HUDEP-2 (cell line): ENCODE measurements at regions not wholly inside any gene's neighbourhood (a gene's known extent, or its start where the extent isn't known, plus 50 kb on each side); places are given as distances from the start of the nearest gene placed in this dataset.

ENCODE experiments used
- DNase-seq, 76 experiments: peaks; one replicate each; lab custom pipeline; 2025; ENCODE audit not compliant: unreplicated experiment in 76 of 76; lab: John Stamatoyannopoulos, UW

DNA sequence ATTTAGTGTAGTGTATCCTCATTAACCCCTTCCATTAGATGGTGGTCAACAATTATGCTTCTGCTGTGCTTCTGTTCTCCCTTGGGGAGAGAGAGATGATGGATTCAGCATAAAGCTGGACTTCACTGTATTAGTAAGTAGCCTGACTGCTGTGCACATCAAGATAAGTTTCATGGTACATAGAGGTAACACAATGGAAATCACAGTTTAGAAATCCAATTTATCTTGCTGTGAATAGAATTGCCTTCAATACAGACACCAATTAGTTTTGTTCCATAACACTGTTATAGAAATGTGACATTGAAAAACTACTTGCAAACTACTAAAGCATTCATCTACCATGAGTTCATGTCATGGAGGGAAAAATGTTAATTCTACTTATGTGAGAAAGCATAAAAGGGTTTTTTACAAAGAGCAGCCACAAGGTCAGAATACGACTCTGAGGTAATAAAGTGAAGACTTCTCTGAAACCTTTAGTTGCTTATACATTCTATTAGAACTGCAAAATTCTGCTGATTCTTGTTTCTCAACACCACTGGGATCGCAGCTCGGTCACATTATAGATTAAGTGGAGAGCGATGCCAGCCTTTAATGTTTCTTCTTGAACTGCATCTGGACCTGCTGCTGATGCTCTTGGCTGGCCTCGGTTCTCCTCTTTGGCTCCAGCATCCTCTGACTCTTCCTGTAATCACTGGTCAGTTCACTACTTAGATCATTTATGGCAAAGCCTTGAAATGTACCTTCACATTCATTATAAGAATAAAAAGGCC lies 190.8 kb downstream of the ATP23 start:
- no peak for DNase-seq

DNA sequence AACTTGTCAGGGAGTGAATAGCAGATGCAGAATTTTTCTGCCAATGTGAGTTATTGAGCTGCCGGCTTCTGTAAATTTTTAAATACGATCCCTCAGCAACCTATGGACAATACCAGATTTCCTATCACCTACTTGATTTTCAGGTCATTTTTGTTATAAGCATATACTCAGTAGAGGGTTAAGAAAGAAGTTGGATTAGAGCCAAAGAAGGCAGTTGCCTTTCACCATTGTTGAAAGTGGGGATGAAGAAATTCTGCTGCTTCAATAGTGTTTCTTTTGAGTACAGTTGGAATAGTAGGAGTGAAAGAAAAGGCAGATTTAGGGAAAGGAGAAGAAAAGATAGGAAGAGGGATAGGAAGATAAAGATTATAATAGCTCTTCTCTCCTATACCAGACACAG lies 197.1 kb downstream of the ATP23 start:
- DNase-seq: no peak

DNA sequence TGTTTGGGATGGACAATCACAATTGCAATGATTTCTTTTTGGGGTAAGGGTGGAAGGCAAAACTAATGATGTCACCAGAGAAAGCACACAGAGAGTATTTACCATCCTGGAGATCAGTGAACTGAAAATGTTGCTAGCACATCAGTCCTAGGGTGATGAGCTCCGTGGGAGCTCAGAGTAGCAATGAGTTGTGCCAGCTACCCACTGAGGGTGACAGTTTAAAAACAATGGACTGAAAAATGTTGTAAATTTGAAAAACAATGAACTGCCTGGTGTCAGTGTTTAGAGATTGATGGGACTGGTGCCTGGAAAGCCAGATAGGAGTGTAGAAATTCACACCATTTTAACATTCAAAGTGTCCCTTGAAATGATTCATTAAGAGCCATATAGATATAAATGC lies 198.5 kb downstream of the ATP23 start:
- DNase-seq: no peak

DNA sequence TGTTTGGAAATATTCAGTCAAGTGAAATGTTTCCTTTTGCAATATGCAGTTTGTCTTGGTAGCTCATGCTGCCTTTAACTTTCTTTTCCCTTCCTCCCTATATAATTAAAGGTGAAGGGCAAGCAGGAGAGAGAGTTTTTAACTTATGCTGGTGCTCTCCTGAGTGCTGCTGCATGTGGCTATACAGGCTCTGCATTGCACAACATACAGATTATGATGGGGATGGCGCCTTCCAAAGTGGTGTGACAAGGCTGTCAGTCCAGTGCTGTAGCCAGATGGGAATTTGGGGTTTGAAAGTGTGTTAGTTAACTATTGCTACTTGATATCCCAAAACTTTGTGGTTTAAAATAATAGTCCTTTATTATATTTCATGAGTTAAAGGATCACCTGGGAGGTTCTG lies 199.0 kb downstream of the ATP23 start:
- DNase-seq: no peak

DNA sequence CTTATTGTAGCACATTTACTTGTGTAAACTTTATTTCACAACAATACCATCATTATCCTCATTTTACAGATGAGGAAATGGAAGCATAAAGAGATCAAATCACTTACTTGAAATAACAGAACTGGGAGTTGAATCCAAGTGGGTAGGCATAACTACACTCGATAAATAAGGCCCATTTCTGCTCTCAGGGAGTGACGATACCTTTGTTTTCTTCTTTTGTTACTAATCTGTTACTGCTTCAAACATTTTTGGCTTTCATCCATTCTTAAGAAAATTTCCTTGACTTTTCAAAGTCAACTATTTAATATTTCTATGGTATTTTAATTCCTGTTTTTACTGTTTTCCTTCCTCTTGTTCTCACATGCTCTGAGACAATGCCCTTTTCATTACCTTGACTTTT lies 201.6 kb downstream of the ATP23 start:
- DNase-seq: no peak

DNA sequence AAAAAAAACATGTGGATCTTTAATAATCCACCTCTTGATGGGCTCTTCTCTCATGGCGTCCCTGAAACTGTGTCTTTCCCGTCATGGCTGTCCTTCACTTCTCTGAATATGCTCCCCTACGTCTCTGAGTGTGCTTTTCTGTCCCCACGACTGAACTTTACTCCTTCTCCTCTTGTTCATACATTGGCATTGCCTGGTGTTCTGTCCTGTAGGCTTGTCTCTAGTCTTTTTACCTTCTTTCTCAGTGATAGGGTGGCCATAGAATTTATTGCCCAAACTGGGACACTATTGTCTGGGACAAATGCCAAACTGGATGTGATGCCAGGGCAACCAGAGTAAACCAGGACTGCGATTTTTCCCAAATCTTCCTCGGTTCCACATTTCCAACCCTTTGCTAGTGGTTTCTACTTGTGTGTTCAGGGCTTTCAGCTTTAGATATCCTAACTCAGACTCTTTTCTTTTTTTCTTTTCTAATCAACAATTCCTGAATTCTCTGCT lies 202.2 kb downstream of the ATP23 start:
- no peak for DNase-seq

DNA sequence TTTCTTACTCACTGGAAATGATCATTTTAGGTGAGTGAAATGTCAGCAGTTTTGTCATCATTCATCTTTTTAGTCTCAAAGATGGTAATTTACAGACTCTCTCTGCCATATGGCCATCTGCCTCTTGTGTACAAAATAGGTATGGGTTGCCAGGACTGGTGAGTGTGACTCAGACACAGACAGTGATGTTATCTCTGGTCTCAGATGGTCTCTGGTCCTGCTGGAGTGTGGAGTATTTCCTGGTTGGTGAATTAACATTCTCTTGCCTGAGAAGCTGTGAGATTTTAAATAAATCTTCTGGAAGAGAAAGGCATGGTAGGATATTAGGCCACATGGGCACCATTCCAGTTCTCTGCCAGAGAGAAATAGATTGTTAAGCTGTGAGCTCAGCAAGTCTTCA lies 207.0 kb downstream of the ATP23 start:
- DNase-seq: peak in 21 of 76 experiments; percentile 0 to 35 (median 11)

DNA sequence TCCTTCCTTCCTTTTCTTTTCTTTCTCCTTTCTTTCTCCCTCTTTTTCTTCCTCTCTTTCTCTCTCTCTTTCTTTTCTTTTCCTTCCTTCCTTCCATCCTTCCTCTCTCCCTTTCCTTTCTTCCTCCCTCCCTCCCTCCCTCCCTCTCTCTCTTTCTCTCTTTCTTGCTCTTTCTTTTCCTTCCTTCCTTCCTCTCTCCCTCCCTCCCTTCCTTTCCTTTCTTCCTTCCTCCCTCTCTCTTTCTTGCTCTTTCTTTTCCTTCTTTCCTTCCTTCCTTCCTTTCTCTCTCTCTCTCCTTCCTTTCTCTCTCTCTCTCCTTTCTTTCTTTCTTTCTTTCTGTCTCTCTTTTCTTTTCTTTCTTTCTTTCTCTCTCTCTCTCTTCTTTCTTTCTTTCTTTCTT lies 207.6 kb downstream of the ATP23 start:
- no peak for DNase-seq

DNA sequence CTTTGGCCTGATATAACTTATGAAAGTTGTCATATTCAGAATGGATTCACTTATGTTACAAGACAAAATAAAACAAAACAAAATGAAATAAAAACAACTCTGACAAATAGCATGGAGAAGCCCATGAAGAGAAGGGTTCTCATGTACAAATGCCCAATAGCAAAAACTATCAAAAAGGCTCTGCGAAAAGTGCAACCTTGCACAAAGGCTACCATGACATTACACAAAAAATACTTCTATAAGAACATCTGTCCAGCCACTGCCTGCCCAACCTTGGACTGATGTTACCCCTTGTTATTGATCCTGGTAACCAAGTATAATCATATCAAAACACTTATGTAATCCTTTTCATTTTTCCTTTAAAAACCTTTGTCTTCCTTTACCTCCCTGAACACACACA lies 213.0 kb downstream of the ATP23 start:
- DNase-seq: no peak

DNA sequence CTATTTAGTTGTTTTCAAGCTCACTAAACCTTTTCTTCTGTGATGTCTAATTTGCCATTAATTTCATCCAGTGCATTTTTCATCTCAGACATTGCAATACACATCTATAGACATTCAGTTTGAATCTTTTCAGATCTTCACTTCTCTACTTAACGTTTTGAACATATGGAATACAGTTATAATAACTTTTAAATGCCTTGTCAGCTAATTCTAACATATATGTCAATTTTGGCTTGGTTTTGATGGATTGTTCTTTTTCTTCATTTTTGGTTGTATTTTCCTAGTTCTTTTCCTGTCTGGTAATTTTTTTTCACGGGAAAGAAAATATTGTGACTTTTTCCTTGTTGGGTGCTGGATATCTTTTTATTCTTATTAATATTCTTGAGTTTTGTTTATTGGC lies 215.3 kb downstream of the ATP23 start:
- no peak for DNase-seq

DNA sequence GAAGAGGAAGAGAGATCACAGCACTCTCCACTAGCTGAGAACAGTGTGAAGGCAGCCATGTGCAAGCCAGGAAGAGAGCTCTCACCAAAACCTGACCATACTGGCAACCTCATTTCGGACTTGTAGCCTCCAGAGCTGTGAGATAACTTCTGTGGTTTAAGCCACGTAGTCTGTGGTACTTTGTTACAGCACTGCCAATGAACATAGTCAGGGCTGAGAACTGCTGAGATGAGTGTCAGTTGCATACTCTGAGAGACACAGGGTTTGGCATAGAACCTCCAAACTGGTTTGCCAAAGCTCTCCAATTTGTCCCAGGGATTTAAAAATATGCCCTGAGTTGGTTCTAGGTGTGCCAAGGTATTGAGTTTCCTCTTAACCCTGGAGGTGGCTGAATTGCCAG lies 218.6 kb downstream of the ATP23 start:
- no peak for DNase-seq

DNA sequence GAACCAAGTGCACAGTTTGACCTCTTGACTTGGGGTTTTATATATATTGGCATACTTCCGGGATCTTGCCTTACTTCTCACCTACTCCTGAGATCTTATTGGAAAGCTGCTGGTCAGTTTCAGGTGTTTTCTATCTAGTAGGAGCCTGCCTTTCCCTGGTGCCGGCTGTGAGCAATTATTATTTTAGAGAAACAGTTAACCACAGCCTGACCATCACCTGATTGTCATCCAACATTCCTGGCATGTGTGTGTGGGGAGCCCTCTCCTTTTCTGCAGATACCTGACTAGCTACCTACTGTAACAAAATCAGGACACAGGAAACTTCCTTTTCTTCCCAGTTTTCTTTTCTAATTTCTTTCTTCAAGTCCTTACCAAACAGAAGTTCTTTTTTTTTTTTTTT lies 220.4 kb downstream of the ATP23 start:
- no peak for DNase-seq

DNA sequence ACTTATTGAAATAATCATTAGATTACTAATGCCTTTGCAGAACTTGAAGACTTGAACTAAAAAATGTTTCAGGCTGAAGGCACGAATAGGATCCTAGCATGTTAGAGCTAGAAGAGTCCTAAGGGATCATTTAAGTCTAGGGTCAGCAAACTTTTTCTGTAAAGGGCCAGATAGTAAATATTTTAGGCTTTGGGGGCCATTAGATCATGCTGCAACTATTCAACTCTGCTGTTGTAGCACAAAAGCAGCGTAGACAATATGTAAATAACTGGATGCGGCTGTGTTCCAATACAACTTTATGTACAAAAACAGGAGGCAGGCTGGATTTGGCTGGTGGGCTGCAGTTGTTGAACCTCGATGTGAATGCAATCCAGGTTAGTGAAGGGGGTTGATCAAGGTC lies 221.7 kb downstream of the ATP23 start:
- no peak for DNase-seq

DNA sequence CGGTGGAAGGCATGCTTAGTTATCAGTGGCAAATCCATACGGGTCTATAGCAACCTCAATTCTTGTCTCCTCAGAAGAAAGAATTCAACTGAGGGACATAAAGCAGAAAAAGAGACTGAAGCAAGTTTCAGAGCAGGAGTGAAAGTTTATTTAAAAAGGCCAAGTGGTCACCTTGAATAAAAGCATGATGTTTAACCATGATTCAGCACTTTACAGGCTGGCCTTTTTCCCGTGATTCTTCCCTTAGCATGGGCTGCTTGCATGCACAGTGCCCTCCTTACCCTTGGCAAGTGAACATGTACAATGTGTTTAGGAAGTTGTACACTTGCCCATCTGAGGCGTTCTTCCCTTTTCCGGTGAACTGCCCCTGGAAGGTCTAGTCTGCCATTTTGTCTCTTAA lies 225.3 kb downstream of the ATP23 start:
- DNase-seq: no peak

DNA sequence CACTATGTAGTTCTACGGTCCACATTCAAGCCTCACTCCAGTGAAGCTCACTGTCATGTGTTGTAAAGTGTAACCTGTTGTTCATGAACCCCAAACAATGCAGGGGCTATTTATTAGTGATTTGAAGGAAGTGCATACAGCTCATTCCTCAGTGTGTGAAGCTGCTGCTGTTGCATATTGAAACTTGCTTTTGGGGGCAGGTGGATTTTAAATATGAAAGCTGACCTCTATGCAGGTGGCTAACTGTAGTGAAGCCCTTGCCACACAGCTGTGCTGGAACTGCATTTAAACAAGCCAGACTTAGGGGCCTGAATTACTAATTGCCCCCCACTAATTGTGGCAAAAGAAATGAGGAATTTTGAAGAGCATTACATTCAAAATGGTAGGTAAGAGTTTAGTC lies 226.3 kb downstream of the ATP23 start:
- no peak for DNase-seq

DNA sequence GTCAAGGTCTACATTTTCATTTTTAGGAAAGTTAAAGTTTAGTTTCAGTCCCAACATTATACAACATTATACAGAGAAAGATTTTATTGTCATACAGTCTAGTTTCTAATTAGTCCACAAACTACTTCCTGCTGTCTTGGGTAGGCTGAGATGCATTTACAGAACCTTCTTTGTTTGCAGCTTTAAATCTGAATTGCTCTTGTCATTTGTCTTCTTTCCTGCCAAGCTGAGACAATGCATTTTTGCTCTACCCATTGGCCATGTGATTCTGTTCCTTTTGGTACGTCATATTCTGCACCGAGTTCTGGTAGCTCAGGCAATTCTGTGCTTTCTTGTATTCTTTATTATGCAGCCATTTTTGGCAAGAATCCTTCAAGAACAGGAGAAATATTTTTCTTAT lies 228.5 kb downstream of the ATP23 start:
- DNase-seq: no peak

DNA sequence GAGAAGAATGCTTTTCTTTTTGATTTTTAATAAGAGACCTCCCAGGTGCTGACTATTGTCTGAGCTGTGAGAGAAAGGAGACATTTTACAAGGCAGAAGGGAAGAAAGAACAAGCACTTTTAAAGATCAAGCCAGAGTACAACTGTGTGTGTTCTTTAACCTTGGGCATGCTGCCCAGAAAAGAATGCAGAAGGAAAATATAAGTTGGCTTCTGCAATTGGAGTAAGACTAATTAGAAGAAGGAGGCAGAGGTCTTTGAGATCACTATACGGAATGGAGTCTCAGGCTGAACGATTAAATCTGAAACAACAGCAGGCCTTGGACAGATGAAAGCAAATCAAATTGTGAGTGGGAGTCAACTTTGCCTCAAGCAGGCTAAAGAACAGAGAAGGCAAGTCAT lies 230.5 kb downstream of the ATP23 start:
- DNase-seq: no peak

DNA sequence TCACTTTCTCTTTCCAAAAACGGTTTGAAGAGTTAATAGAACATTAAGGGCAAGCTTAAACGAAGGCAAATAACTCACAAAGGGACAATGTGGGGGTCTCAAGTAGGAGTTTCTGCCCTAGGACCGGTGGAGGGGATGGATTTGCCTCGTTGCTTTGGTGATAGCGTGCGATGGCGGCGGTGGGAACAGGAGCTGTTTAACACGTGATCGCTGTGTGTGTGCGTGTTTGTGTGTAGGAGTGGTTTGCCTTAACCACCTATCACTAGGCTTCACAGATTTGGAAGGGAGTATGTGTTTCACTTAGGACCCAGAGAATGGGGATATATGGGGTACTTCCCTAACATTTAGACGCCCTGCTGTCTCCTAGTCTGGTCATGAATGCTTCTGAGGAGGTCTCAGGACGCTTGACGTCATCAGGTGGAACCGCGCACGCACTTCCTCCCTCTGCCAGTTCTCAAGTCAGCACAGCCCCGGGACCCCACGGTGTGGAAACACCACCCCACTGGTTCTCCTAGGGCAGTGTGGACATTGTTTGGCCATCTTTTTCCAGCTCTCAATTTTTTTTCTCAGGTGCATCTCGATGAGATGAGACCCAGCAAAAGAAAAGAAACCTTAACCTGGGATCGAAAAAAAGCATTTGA lies 231.2 kb downstream of the ATP23 start:
- DNase-seq: no peak

DNA sequence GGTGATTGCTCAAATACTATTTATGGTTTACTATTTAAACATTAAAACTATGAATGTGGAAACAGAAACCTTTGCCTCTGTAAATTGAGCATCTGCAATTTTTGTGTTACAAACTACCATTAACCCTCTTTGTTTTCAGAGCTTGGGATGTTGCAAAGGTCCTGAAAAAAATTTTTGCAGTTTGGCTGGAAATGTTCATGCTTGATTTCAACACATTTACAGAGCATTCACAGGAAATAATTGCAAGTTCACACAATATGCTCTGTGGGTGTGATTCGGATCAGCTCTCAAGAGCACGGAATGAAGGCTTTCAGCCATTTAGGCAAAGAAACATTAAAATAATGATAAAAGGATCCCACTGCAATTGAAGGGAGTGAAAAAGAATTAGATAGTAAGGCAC lies 232.9 kb downstream of the ATP23 start:
- DNase-seq: no peak

DNA sequence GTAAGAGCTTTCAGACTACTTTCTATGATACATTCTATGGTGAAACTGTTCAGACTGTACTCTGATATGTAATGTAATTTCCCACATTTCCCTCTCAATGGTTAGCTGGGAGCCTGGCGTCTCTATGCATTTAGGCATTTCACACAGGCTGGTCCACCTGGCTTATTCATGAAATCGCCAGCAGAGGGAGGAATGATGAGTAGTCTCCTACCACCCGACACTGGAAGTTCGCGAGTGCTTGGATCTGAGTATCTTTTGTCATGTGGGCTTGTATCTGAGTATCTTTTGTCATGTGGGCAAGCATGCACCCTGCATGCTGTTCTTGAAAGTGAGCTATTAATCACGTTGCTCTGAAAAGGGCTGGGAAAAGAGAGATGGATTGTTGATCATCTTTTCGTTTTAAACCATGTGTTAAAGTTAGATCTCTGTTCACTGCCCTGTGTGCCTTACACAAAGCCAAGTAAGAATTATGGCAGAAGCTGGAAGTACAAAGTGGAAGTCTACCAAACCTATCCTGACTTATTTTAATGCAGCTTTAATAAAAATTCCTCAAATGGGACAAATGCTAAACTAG lies 235.0 kb downstream of the ATP23 start:
- DNase-seq: peak in 2 of 76 experiments; percentile 4 to 27

DNA sequence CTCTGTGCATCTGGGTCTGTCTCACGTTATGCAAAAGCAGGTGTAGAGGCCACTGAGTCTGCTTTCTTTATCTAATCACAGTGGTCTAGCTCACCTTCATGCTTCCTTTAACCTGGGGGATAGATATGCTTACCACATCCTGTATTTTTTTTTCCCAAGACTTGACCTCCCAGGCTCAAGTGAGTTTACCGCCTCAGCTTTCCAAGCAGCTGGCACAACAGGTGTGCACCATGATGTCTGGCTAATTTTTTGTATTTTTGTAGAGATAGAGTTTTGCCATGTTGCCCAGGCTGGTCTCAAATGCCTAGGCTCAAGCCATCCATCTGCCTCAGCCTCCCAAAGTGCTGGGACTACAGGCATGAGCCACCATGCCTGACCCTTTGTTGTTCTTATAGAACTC lies 236.0 kb downstream of the ATP23 start:
- DNase-seq: no peak

DNA sequence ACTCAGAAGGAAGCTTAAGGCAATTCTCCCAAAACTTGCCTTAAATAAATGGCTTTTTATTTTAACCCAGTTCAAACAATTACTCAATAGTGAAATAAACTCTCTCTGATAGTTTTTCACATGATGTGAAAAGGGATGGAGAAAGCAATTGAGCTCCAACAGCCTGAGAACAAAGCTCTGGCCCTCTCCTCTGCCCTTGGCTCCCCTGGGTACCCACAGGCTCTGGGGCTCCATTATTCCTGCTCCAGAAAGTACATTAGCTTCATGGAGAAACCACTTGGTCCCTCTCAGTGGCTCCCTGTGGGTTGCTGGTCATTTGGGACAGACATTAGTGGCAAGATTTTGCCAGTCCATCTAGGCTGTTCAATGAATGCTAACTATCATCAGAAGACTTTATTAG lies 242.8 kb downstream of the ATP23 start:
- no peak for DNase-seq
